Hepatocyte (in vitro differentiated cells): ENCODE measurements at regions not wholly inside any gene's neighbourhood (a gene's known extent, or its start where the extent isn't known, plus 50 kb on each side); places are given as distances from the start of the nearest gene placed in this dataset.

ENCODE experiments used
- CTCF ChIP-seq: fragments of 200-600 bp; sonication (generic); IDR thresholded peaks from 2 replicates; pipeline ENCODE4 v1.5.1; 2016; ENCODE audit warnings: antibody characterized with exemption, mild to moderate bottlenecking; ENCODE audit not compliant: poor library complexity
- EZH2phosphoT487 ChIP-seq: fragments of 200-600 bp; sonication (generic); IDR thresholded peaks from one replicate; pipeline ENCODE4 v1.6.1; 2018; ENCODE audit warnings: antibody characterized with exemption, mild to moderate bottlenecking, low read depth, moderate library complexity; ENCODE audit not compliant: unreplicated experiment, severe bottlenecking

GRCh38 chr2:147013696-147014392 is 831.0 kb upstream of the ACVR2A start:
- TF ChIP-seq CTCF, result no peak
- TF ChIP-seq EZH2phosphoT487, result no peak
